ENCODE measurements at regions not wholly inside any gene's neighbourhood (a gene's known extent, or its start where the extent isn't known, plus 50 kb on each side); places are given as distances from the start of the nearest gene placed in this dataset.

GRCh38 chr12:20272801-20273200 lies 95.5 kb upstream of the PDE3A start:
- H3K36me3 ChIP-seq (ENCODE audit: insufficient read depth, low read length): no peaks in the 10 kb centered on the region
- H3K9me2 ChIP-seq (ENCODE audit: insufficient read depth, low read length): no peaks in the 10 kb centered on the region
- no peak for DNase-seq (ENCODE audit: low spot score)
- no peak overlapping the region for H3K27ac ChIP-seq (ENCODE audit: low read depth, low read length, poor library complexity, severe bottlenecking)
- ChIA-PET POLR2A (no interaction called here), CTCF (ENCODE audit: unreplicated experiment) (no interaction called here)
- TF ChIP-seq CTCF (conservative IDR thresholded peaks at IDR 0.05; ENCODE audit: low read length) (no peak), EZH2phosphoT487 (IDR thresholded peaks at IDR 0.05; ENCODE audit: borderline replicate concordance, low read depth, low read length) (no peak)
- intact Hi-C loops (cut with micrococcal nuclease; ENCODE audit: unreplicated experiment): no loop called here
- no peaks in the 10 kb centered on the region for H3K79me2 ChIP-seq (ENCODE audit: insufficient read depth, low read depth, low read length)
- H4K20me1 ChIP-seq (ENCODE audit: insufficient read depth, low read length): no peaks in the 10 kb centered on the region
- BruUV-seq (replicated peaks): no TSS peak
- H3K4me1 ChIP-seq (ENCODE audit: insufficient read depth, low read length, poor library complexity, severe bottlenecking): no peaks in the 10 kb centered on the region
- H3K9me3 ChIP-seq (ENCODE audit: low read length): no peaks in the 10 kb centered on the region
- no peak overlapping the region for H3K4me2 ChIP-seq (ENCODE audit: low read length)
- H2AFZ ChIP-seq (ENCODE audit: low read length): no peak overlapping the region
- H3K4me3 ChIP-seq (ENCODE audit: low read depth, low read length, poor library complexity, severe bottlenecking): no peak overlapping the region

GRCh38 chr12:20274008-20274407 lies 94.3 kb upstream of the PDE3A start:
- Histone ChIP-seq H3K9me3 (ENCODE audit: low read length) (no peaks in the 10 kb centered on the region), H2AFZ (ENCODE audit: low read length) (no peak overlapping the region), H4K20me1 (ENCODE audit: insufficient read depth, low read length) (no peaks in the 10 kb centered on the region), H3K4me3 (ENCODE audit: low read depth, low read length, poor library complexity, severe bottlenecking) (no peak overlapping the region), H3K9me2 (ENCODE audit: insufficient read depth, low read length) (no peaks in the 10 kb centered on the region), H3K36me3 (ENCODE audit: insufficient read depth, low read length) (no peaks in the 10 kb centered on the region), H3K27ac (ENCODE audit: low read depth, low read length, poor library complexity, severe bottlenecking) (no peak overlapping the region), H3K79me2 (ENCODE audit: insufficient read depth, low read depth, low read length) (no peaks in the 10 kb centered on the region), H3K4me2 (ENCODE audit: low read length) (no peak overlapping the region), H3K4me1 (ENCODE audit: insufficient read depth, low read length, poor library complexity, severe bottlenecking) (no peaks in the 10 kb centered on the region)
- TF ChIP-seq EZH2phosphoT487 (IDR thresholded peaks at IDR 0.05; ENCODE audit: borderline replicate concordance, low read depth, low read length) (no peak), CTCF (conservative IDR thresholded peaks at IDR 0.05; ENCODE audit: low read length) (no peak)
- intact Hi-C loops (cut with micrococcal nuclease; ENCODE audit: unreplicated experiment): no loop called here
- CTCF ChIA-PET (ENCODE audit: unreplicated experiment): no interaction called here
- DNase-seq (ENCODE audit: low spot score): no peak
- POLR2A ChIA-PET: no interaction called here
- BruUV-seq (replicated peaks): no TSS peak

GRCh38 chr12:20278276-20278675 lies 90.1 kb upstream of the PDE3A start:
- DNase-seq (ENCODE audit: low spot score): no peak
- intact Hi-C loops (cut with micrococcal nuclease; ENCODE audit: unreplicated experiment): no loop called here
- no TSS peak for BruUV-seq (replicated peaks)
- no peaks in the 10 kb centered on the region for H3K4me1 ChIP-seq (ENCODE audit: insufficient read depth, low read length, poor library complexity, severe bottlenecking)
- no peaks in the 10 kb centered on the region for H4K20me1 ChIP-seq (ENCODE audit: insufficient read depth, low read length)
- H3K27ac ChIP-seq (ENCODE audit: low read depth, low read length, poor library complexity, severe bottlenecking): no peak overlapping the region
- H3K36me3 ChIP-seq (ENCODE audit: insufficient read depth, low read length): no peaks in the 10 kb centered on the region
- H2AFZ ChIP-seq (ENCODE audit: low read length): no peak overlapping the region
- H3K9me3 ChIP-seq (ENCODE audit: low read length): no peaks in the 10 kb centered on the region
- H3K4me3 ChIP-seq (ENCODE audit: low read depth, low read length, poor library complexity, severe bottlenecking): no peak overlapping the region
- no peak for TF ChIP-seq CTCF (conservative IDR thresholded peaks at IDR 0.05; ENCODE audit: low read length)
- TF ChIP-seq EZH2phosphoT487 (IDR thresholded peaks at IDR 0.05; ENCODE audit: borderline replicate concordance, low read depth, low read length): no peak
- ChIA-PET CTCF (ENCODE audit: unreplicated experiment) (no interaction called here), POLR2A (interaction anchor here (0.6 kb wide), 1 partner anchor 42 kb away, joined by 3 read pairs; no protein-coding TSS in a partner anchor)
- H3K9me2 ChIP-seq (ENCODE audit: insufficient read depth, low read length): no peaks in the 10 kb centered on the region
- H3K4me2 ChIP-seq (ENCODE audit: low read length): no peak overlapping the region
- H3K79me2 ChIP-seq (ENCODE audit: insufficient read depth, low read depth, low read length): no peaks in the 10 kb centered on the region
